Stomach smooth muscle (tissue), 2 donors: ENCODE measurements at regions not wholly inside any gene's neighbourhood (a gene's known extent, or its start where the extent isn't known, plus 50 kb on each side); places are given as distances from the start of the nearest gene placed in this dataset.

Experiments
- H3K27ac ChIP-seq: one replicate; pipeline ENCODE4 v1.7.0; 2013; ENCODE audit warnings: mild to moderate bottlenecking, low read length, inconsistent platforms
- H3K27me3 ChIP-seq, 2 donors: one replicate each; pipeline ENCODE4 v1.7.0; 2013; ENCODE audit warnings: low read length in 2 of 2; ENCODE audit not compliant: insufficient read depth in 2 of 2, control insufficient read depth in 1 of 2
- H3K36me3 ChIP-seq, 2 donors: one replicate each; pipeline ENCODE4 v1.7.0; 2013; ENCODE audit warnings: low read length in 2 of 2; ENCODE audit not compliant: control insufficient read depth in 2 of 2, insufficient read depth in 2 of 2
- H3K4me1 ChIP-seq: one replicate; pipeline ENCODE4 v1.7.0; 2013; ENCODE audit warnings: low read length; ENCODE audit not compliant: control insufficient read depth, insufficient read depth
- H3K4me3 ChIP-seq, 2 donors: one replicate each; pipeline ENCODE4 v1.7.0; 2013; ENCODE audit warnings: low read length in 2 of 2
- H3K9ac ChIP-seq, 2 donors: one replicate each; pipeline ENCODE4 v1.7.0; 2013; ENCODE audit warnings: low read length in 2 of 2, mild to moderate bottlenecking in 1 of 2
- H3K9me3 ChIP-seq, 2 donors: one replicate each; pipeline ENCODE4 v1.7.0; 2013; ENCODE audit warnings: low read length in 2 of 2; ENCODE audit not compliant: control insufficient read depth in 2 of 2
- donor health status: healthy.
- donor health status: Pancreatic carcinoma.

DNA sequence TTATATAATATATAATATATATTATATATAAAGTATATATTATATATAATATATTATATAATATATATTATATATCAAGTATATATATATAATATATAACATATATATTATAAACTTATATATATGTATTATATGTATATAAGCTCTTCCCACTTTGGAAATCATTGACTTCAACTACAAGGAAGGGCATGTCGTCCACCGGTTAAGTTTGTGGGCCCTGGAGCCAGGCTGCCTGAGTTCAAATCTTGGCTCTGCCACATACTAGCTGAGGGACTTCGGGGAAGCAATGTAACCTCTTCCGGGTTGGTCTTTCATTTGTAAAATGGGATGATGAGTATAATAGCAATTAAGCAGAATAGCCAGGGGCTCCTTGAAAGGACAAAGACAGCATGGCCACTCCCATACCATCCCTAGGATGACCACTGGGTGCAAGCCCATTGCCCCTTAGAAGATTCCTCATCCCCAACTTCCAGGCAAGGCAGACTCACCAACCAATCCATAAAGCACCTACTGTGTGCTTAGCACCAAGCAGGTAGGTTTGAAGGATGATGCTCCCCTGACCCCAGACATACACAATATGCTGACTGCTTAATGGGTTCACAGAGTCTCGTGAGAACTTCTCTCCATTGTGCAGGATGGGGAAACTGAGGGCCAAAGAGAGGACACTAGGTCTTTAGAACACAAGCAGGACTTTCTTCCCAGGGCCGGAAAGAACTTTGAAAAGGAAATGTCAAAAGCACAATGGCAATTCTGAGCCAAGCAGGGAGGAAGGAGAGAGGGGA, 163.2 kb downstream of the MRPL14 start:
- no peaks in the 10 kb centered on the region for H3K36me3 ChIP-seq
- H3K9me3 ChIP-seq = no peaks in the 10 kb centered on the region
- H3K27ac ChIP-seq = no peak overlapping the region
- H3K9ac ChIP-seq = no peak overlapping the region
- H3K4me1 ChIP-seq = no peaks in the 10 kb centered on the region
- no peak overlapping the region for H3K4me3 ChIP-seq
- H3K27me3 ChIP-seq = no peaks in the 10 kb centered on the region

DNA sequence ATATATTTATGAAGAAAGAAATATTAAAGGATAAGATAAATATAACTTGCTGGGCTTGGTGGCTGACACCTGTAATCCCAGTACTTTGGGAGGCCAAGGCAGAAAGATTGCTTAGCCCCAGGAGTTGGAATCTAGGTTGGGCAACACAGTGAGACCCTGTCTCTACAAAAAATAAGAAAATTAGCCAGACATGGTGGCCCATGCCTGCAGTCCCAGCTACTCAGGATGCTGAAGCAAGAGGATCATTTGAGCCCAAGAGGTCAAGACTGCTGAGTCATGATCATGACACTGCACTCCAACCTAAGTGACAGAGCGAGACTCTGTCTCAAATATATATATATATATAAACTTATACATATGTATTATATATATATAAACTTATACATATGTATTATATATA, 164.0 kb downstream of the MRPL14 start:
- H3K9ac ChIP-seq = no peak overlapping the region
- H3K36me3 ChIP-seq = no peaks in the 10 kb centered on the region
- H3K9me3 ChIP-seq = no peaks in the 10 kb centered on the region
- no peaks in the 10 kb centered on the region for H3K4me1 ChIP-seq
- no peak overlapping the region for H3K4me3 ChIP-seq
- no peaks in the 10 kb centered on the region for H3K27me3 ChIP-seq
- no peak overlapping the region for H3K27ac ChIP-seq

- H3K9me3 ChIP-seq = no peaks in the 10 kb centered on the region
- no peaks in the 10 kb centered on the region for H3K27me3 ChIP-seq
- no peaks in the 10 kb centered on the region for H3K36me3 ChIP-seq
- H3K9ac ChIP-seq = no peak overlapping the region
- no peak overlapping the region for H3K4me3 ChIP-seq
- no peak overlapping the region for H3K27ac ChIP-seq
- no peaks in the 10 kb centered on the region for H3K4me1 ChIP-seq
These were observed 164.8 kb downstream of the MRPL14 start for GRCh38 chr6:43962458-43962857.

GRCh38 chr6:43957273-43957672, 170.0 kb downstream of the MRPL14 start:
- Histone ChIP-seq H3K9ac (no peak overlapping the region), H3K4me3 (no peak overlapping the region), H3K27ac (no peak overlapping the region), H3K36me3 (no peaks in the 10 kb centered on the region), H3K4me1 (no peaks in the 10 kb centered on the region), H3K9me3 (no peaks in the 10 kb centered on the region), H3K27me3 (peaks cover 0 to 4% of the 10 kb centered on the region in 2 donors)

GRCh38 chr6:43956478-43956877, 170.8 kb downstream of the MRPL14 start:
- H3K4me3 ChIP-seq = no peak overlapping the region
- no peaks in the 10 kb centered on the region for H3K36me3 ChIP-seq
- peaks cover 0 to 4% of the 10 kb centered on the region in 2 donors for H3K27me3 ChIP-seq
- no peak overlapping the region for H3K9ac ChIP-seq
- H3K27ac ChIP-seq = no peak overlapping the region
- H3K4me1 ChIP-seq = no peaks in the 10 kb centered on the region
- no peaks in the 10 kb centered on the region for H3K9me3 ChIP-seq

GRCh38 chr6:43954311-43955131, 172.7 kb downstream of the MRPL14 start:
- Histone ChIP-seq H3K27me3 (peaks cover 0 to 4% of the 10 kb centered on the region in 2 donors), H3K4me1 (no peaks in the 10 kb centered on the region), H3K27ac (no peak overlapping the region), H3K4me3 (no peak overlapping the region), H3K9me3 (no peaks in the 10 kb centered on the region), H3K9ac (no peak overlapping the region), H3K36me3 (no peaks in the 10 kb centered on the region)

- no peaks in the 10 kb centered on the region for H3K4me1 ChIP-seq
- H3K27me3 ChIP-seq = peaks cover 0 to 4% of the 10 kb centered on the region in 2 donors
- no peaks in the 10 kb centered on the region for H3K36me3 ChIP-seq
- no peaks in the 10 kb centered on the region for H3K9me3 ChIP-seq
- no peak overlapping the region for H3K9ac ChIP-seq
- H3K27ac ChIP-seq = no peak overlapping the region
- H3K4me3 ChIP-seq = no peak overlapping the region
These were observed 173.4 kb downstream of the MRPL14 start for GRCh38 chr6:43953794-43954310.

GRCh38 chr6:43953256-43953655, 174.0 kb downstream of the MRPL14 start:
- no peaks in the 10 kb centered on the region for H3K36me3 ChIP-seq
- H3K9ac ChIP-seq = no peak overlapping the region
- no peaks in the 10 kb centered on the region for H3K4me1 ChIP-seq
- H3K27me3 ChIP-seq = peaks cover 0 to 4% of the 10 kb centered on the region in 2 donors
- no peak overlapping the region for H3K27ac ChIP-seq
- no peaks in the 10 kb centered on the region for H3K9me3 ChIP-seq
- no peak overlapping the region for H3K4me3 ChIP-seq

DNA sequence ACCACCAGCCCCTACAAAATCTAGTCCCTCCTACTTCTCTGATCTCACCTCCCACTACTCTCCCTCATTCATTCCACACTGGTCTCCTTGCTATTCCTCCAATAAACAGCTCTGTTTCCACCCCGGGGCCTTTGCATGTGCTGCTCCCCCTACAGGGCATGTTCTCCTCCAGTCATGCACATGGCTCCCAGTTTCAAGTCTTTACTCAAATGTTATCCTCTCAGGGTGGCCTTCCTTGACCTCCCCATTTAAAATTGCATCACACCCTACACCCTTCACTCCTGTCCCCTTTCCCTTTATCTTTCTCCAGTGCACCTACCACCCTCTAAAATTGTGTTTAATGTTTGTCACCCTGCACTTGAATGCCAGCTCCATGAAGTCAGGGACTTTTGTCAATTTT, 174.5 kb downstream of the MRPL14 start:
- Histone ChIP-seq H3K36me3 (no peaks in the 10 kb centered on the region), H3K4me3 (no peak overlapping the region), H3K9me3 (no peaks in the 10 kb centered on the region), H3K9ac (no peak overlapping the region), H3K27ac (no peak overlapping the region), H3K27me3 (peaks cover 0 to 4% of the 10 kb centered on the region in 2 donors), H3K4me1 (no peaks in the 10 kb centered on the region)

GRCh38 chr6:43951756-43952675, 175.2 kb downstream of the MRPL14 start:
- no peak overlapping the region for H3K9ac ChIP-seq
- no peaks in the 10 kb centered on the region for H3K36me3 ChIP-seq
- H3K4me1 ChIP-seq = no peaks in the 10 kb centered on the region
- H3K27ac ChIP-seq = no peak overlapping the region
- no peaks in the 10 kb centered on the region for H3K9me3 ChIP-seq
- H3K27me3 ChIP-seq = peaks cover 0 to 4% of the 10 kb centered on the region in 2 donors
- H3K4me3 ChIP-seq = no peak overlapping the region
